Stimulated activated CD4-positive, alpha-beta T cell treated with anti-CD3 and anti-CD28 coated beads, Interleukin-1b, Interleukin-23, amount 100 ng/mL, for 1 hour (primary cell): ENCODE measurements at regions not wholly inside any gene's neighbourhood (a gene's known extent, or its start where the extent isn't known, plus 50 kb on each side); places are given as distances from the start of the nearest gene placed in this dataset.

Source experiments
- DNase-seq, 2 donors: peaks; one replicate each; pipeline ENCODE4 v3.0.0-alpha.2; 2020; ENCODE audit warnings: low read depth in 2 of 2

- DNase-seq, result no peak
Observed at GRCh38 chr1:222370081-222370912, 177.6 kb downstream of the HHIPL2 start.

GRCh38 chr1:222369148-222369547, 178.8 kb downstream of the HHIPL2 start:
- no peak for DNase-seq

GRCh38 chr1:222358100-222358499, 189.8 kb downstream of the HHIPL2 start:
- no peak for DNase-seq

GRCh38 chr1:222357252-222357651, 190.7 kb downstream of the HHIPL2 start:
- no peak for DNase-seq

- no peak for DNase-seq
Observed at GRCh38 chr1:222347627-222348026, 200.3 kb downstream of the HHIPL2 start.

- DNase-seq, result no peak
Observed at GRCh38 chr1:222346955-222347354, 200.9 kb downstream of the HHIPL2 start.

GRCh38 chr1:222339376-222339947, 208.4 kb downstream of the HHIPL2 start:
- DNase-seq, result no peak

- no peak for DNase-seq
Observed at GRCh38 chr1:222335586-222335985, 212.3 kb downstream of the HHIPL2 start.

GRCh38 chr1:222334026-222334680, 213.8 kb downstream of the HHIPL2 start:
- no peak for DNase-seq

GRCh38 chr1:222331765-222332164, 216.1 kb downstream of the HHIPL2 start:
- no peak for DNase-seq

GRCh38 chr1:222331340-222331739, 216.6 kb downstream of the HHIPL2 start:
- DNase-seq, result no peak

- no peak for DNase-seq
Observed at GRCh38 chr1:222329493-222330045, 218.3 kb downstream of the HHIPL2 start.

GRCh38 chr1:222326710-222327036, 221.2 kb downstream of the HHIPL2 start:
- DNase-seq, result no peak

- no peak for DNase-seq
Observed at GRCh38 chr1:222326006-222326709, 221.7 kb downstream of the HHIPL2 start.

GRCh38 chr1:222325506-222325905, 222.4 kb downstream of the HHIPL2 start:
- DNase-seq, result no peak

GRCh38 chr1:222314839-222315238, 233.1 kb downstream of the HHIPL2 start:
- no peak for DNase-seq

- no peak for DNase-seq
Observed at GRCh38 chr1:222310836-222311235, 237.1 kb downstream of the HHIPL2 start.

- DNase-seq, result no peak
Observed at GRCh38 chr1:222307621-222308020, 240.3 kb downstream of the HHIPL2 start.

- DNase-seq, result no peak
Observed at GRCh38 chr1:222306512-222306911, 241.4 kb downstream of the HHIPL2 start.

GRCh38 chr1:222306011-222306410, 241.9 kb downstream of the HHIPL2 start:
- DNase-seq, result no peak

GRCh38 chr1:222301652-222302051, 246.3 kb downstream of the HHIPL2 start:
- no peak for DNase-seq

GRCh38 chr1:222299524-222299923, 248.4 kb downstream of the HHIPL2 start:
- DNase-seq, result no peak
